HG02938 (cell line): ENCODE measurements at regions not wholly inside any gene's neighbourhood (a gene's known extent, or its start where the extent isn't known, plus 50 kb on each side); places are given as distances from the start of the nearest gene placed in this dataset.

ENCODE experiments used
- ATAC-seq: cut with Tn5 transposase; IDR thresholded peaks from one replicate; pipeline ENCODE4 v1.9.1; 2021; ENCODE audit warnings: mild to moderate bottlenecking, moderate library complexity; ENCODE audit not compliant: unreplicated experiment

GRCh38 chr12:85669911-85670310 is 166.3 kb downstream of the RASSF9 start:
- no peak for ATAC-seq

GRCh38 chr12:85672436-85672835 is 163.8 kb downstream of the RASSF9 start:
- ATAC-seq = no peak

DNA sequence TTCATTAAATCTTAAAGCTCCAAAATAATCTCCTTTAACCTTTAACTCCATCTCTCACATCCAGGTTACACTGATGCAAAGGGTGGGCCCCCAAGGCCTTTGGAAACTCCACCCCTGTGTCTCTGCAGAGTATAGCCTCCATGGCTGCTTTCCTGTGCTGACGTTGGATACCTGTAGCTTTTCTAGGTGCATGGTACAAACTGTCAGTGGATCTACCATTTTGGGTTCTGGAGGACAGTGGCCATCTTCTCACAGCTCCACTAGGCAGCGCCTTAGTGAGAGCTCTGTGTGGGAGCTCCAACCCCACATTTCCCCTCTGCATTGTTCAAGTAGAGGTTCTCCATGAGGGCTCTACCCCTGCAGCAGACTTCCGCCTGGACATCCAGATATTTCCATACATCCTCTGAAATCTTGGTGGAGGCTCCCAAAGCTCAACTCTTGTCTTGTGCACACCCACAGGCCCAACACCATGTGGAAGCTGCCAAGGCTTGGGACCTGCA is 162.2 kb downstream of the RASSF9 start:
- ATAC-seq = no peak

- no peak for ATAC-seq
These were observed 159.1 kb downstream of the RASSF9 start for GRCh38 chr12:85676816-85677749.

DNA sequence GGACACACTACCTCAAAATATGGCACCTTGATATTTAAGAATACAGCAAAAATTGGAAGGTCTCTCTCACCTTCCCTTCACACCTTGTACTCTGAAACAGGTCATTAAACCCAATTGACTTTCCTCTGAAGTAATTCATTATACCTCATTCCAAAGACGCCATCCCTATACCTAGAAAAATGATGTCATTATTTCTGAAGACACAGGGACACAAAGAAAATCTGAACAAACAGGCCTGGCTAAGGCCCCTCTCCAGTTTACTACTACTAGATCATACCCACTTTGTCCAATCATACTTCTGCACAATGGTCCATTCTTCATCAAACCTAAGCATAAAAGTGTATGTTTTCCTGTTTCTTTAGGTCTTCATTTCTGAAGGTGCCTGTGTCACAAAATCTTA is 156.9 kb downstream of the RASSF9 start:
- no peak for ATAC-seq

DNA sequence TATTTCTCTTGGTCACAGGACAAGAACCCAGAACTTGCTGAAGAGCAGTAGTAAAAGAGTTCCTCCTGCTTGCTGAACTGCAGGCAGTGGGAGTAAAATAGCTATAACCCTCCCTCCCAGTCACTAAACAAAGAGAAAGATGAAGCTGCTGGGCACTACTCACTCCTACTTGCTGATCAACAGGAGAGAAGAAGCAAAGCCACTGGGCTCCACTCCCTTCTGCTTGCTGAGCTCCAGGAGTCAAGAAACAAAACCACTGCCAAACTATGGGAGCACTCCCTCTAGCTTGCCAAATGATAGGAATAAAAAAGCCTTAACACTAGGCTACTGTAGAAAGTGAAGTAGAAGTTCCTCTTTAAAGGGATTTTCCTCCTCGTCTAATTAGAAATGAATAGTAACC is 155.3 kb downstream of the RASSF9 start:
- ATAC-seq = no peak

- ATAC-seq = no peak
These were observed 154.9 kb downstream of the RASSF9 start for GRCh38 chr12:85681333-85681732.

- no peak for ATAC-seq
These were observed 153.2 kb downstream of the RASSF9 start for GRCh38 chr12:85683051-85683450.

- ATAC-seq = no peak
These were observed 147.4 kb downstream of the RASSF9 start for GRCh38 chr12:85688837-85689236.

DNA sequence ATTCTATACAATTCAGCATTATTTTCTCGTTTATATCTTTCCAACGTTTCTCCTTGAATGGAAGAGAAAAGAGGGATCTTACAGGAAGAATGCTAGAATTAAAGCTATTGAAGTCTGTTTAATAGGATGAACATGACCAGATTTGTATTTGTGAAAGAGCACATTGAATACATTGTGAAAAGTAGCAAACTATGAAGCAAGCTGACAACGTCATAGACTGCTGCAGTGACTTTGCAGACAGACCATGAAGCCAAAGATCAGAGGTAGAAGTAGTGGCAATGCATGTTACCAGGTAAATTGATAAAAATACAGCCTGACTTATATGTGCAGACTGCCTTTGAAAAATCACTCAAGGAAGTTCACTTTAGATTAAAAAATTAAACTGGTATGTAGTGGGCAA is 146.1 kb downstream of the RASSF9 start:
- ATAC-seq = no peak

DNA sequence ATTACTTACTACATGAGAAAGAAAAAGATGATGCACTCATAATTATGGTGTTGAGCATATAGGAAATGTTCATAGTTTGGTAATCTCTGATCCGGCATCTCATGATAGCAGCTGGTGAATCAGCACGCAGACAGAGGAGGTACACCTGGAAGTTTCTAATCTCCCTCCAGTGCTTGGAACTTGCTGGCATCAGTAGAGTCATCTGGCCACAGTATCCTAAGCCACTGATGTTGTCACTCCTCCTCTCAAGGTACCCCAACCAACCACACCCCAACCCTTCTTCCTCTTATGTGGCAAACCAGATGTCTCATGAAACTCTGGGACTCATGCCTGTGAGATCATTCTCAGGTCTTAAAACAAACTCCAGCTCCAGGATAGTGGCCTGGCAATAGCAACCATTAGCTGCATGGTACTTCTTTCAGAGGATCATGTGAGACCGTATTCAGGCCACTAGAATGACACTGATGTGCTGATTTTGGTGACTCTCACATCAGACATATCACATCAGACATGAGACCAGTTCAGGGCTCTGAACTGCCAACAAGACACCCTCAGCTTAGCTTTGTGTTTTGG is 143.0 kb downstream of the RASSF9 start:
- no peak for ATAC-seq

GRCh38 chr12:85695097-85695715 is 141.0 kb downstream of the RASSF9 start:
- ATAC-seq = no peak

DNA sequence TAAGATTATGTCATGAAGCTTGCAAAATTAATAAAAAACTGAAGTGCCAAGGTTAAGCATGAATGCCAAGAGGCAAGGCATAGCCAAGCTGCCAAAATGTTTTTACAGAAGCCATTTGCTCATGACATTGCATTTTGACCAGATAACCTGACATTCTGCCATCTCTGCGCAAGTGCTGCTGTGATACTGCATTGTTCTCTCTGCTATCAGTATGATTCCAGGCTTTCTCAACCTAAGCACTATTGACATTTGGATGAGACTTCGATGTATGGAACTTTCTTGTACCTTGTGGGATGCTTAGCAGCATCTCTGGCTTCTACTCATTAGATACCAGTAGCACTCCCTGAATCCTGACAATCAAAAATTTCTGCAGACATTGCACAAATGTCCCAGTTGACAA is 139.2 kb downstream of the RASSF9 start:
- no peak for ATAC-seq

DNA sequence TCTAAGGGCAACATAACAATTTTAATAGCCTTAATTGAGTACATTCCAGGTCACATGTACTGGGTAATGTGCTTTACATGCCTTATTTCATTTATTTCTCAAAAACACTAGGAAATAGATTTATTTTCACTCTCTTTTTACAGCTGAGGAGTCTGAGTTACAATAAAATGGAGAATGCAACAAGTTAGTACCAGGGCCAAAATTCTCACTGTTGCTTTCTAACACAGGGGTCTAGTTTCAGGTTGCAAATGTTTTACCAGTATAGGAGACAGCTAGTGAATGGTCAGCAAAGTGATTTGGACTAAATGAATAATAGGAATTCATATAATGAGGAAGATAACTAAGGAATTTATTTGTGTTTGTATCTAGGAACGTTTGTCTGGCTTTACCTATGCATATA is 137.3 kb downstream of the RASSF9 start:
- ATAC-seq = no peak

GRCh38 chr12:85708775-85709174 is 127.4 kb downstream of the RASSF9 start:
- no peak for ATAC-seq

- ATAC-seq = no peak
These were observed 124.3 kb downstream of the RASSF9 start for GRCh38 chr12:85711735-85712390.

GRCh38 chr12:85713373-85713772 is 122.8 kb downstream of the RASSF9 start:
- no peak for ATAC-seq

DNA sequence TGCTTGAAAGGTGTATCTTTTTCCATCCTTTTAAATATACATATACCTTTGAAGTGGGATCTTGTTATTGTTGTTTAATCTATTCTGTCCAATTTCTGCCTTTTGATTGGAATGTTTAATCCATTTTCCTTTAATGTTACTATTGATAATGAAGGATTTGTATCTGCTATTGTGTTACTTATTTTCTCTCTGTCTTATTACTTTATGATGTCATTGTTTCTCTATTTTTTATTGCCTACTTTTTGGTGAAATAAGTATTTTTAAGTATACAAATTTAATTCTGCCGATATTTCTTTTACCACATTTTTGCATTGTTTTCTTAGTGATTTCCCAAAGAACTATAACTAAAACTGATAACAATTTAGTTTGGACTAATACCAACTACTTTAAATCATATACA is 121.8 kb downstream of the RASSF9 start:
- ATAC-seq = no peak

DNA sequence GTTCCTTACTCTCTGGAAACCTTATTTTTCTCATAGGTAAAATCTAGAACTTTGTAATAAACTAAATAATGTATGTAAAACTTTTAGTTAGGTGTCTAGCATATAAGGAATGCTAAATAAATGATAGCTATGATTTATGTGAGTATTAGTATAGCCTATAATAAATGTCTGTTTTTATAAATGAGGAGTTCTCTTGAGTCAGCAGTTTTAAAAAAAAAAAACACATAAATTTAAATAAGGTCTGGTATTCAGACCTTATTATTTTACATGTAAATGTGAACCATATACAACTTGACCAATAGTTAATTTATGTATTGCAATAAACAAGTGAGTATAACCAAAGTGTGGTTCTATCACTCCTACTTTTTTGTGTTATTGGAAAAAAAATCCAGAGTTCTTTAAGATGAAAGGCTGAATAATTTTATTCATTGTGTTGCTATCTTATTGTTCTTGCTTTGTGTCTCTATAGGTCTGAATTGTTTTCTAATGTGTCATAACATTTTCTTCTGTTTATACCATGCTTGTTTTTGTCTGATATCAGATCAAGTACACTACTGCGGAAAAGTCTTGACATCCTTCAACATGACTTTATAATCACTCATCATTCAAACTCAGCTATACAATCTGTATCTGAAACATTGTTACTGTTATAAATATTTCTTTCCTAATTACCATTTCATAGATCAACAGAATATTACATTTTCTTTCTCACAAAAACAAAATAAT is 115.7 kb downstream of the RASSF9 start:
- no peak for ATAC-seq

GRCh38 chr12:85725991-85726390 is 110.2 kb downstream of the RASSF9 start:
- ATAC-seq = no peak
